Smooth muscle cell (in vitro differentiated cells): ENCODE measurements at regions not wholly inside any gene's neighbourhood (a gene's known extent, or its start where the extent isn't known, plus 50 kb on each side); places are given as distances from the start of the nearest gene placed in this dataset.

Source experiments
- DNase-seq: peaks from one replicate; lab custom pipeline; 2025; ENCODE audit not compliant: unreplicated experiment; lab: John Stamatoyannopoulos, UW
- H2AFZ ChIP-seq: fragments of 200-600 bp; sonication (generic); 2 replicates; pipeline ENCODE4 v1.6.0; 2016; ENCODE audit warnings: antibody characterized with exemption, low read depth, mild to moderate bottlenecking
- H3F3A ChIP-seq: fragments of 200-600 bp; sonication (generic); 2 replicates; pipeline ENCODE4 v1.6.0; 2017; ENCODE audit warnings: antibody characterized with exemption, low read depth
- H3K27ac ChIP-seq: fragments of 200-600 bp; sonication (generic); 2 replicates; pipeline ENCODE4 v1.5.1; 2016; ENCODE audit warnings: low read depth, mild to moderate bottlenecking
- H3K27me3 ChIP-seq: fragments of 200-600 bp; sonication (generic); 2 replicates; pipeline ENCODE4 v1.6.1; 2016; ENCODE audit warnings: low read depth, mild to moderate bottlenecking
- H3K36me3 ChIP-seq: fragments of 200-600 bp; sonication (generic); 2 replicates; pipeline ENCODE4 v1.5.1; 2016; ENCODE audit warnings: low read depth
- H3K4me1 ChIP-seq: fragments of 200-600 bp; sonication (generic); 2 replicates; pipeline ENCODE4 v1.5.1; 2016; ENCODE audit warnings: low read depth
- H3K4me2 ChIP-seq: fragments of 200-600 bp; sonication (generic); 2 replicates; pipeline ENCODE4 v1.6.0; 2016; ENCODE audit warnings: mild to moderate bottlenecking
- H3K4me3 ChIP-seq: fragments of 200-600 bp; sonication (generic); 2 replicates; pipeline ENCODE4 v1.5.1; 2016; ENCODE audit warnings: mild to moderate bottlenecking
- H3K79me2 ChIP-seq: fragments of 200-600 bp; sonication (generic); 2 replicates; pipeline ENCODE4 v1.6.0; 2016; ENCODE audit warnings: low read depth, mild to moderate bottlenecking
- H3K9ac ChIP-seq: fragments of 200-600 bp; sonication (generic); 2 replicates; pipeline ENCODE4 v1.6.0; 2016; ENCODE audit warnings: low read depth
- H3K9me3 ChIP-seq: fragments of 200-600 bp; sonication (generic); replicated peaks from 2 replicates; pipeline ENCODE4 v1.5.1; 2016; ENCODE audit warnings: low read depth
- H4K20me1 ChIP-seq: fragments of 200-600 bp; sonication (generic); 2 replicates; pipeline ENCODE4 v1.6.0; 2016; ENCODE audit warnings: low read depth
- WGBS: methylation state at CpG from one replicate; pipeline ENCODE4 v1.1.7; 2016; ENCODE audit warnings: low lambda C conversion rate; 5-methylcytosine and 5-hydroxymethylcytosine counted together
- TF ChIP-seq, protein P1 (sequence below): fragments of 200-600 bp; sonication (generic); IDR thresholded peaks from 2 replicates; pipeline ENCODE4 v1.5.1; 2017; ENCODE audit warnings: borderline replicate concordance, mild to moderate bottlenecking, antibody characterized with exemption; ENCODE audit not compliant: insufficient read depth, poor library complexity, severe bottlenecking

GRCh38 chr11:79579063-79579462 lies 138.2 kb upstream of the TENM4 start:
- Histone ChIP-seq H3K27me3 (peaks cover 4% of the 10 kb centered on the region), H2AFZ (no peak overlapping the region), H3K9me3 (no peaks in the 10 kb centered on the region), H3K4me3 (no peak overlapping the region), H3K4me2 (no peak overlapping the region), H3K79me2 (no peaks in the 10 kb centered on the region), H3F3A (no peaks in the 10 kb centered on the region), H3K36me3 (no peaks in the 10 kb centered on the region), H3K4me1 (peaks cover 6% of the 10 kb centered on the region), H4K20me1 (no peaks in the 10 kb centered on the region), H3K27ac (no peak overlapping the region), H3K9ac (no peak overlapping the region)
- TF ChIP-seq, protein P1, sequence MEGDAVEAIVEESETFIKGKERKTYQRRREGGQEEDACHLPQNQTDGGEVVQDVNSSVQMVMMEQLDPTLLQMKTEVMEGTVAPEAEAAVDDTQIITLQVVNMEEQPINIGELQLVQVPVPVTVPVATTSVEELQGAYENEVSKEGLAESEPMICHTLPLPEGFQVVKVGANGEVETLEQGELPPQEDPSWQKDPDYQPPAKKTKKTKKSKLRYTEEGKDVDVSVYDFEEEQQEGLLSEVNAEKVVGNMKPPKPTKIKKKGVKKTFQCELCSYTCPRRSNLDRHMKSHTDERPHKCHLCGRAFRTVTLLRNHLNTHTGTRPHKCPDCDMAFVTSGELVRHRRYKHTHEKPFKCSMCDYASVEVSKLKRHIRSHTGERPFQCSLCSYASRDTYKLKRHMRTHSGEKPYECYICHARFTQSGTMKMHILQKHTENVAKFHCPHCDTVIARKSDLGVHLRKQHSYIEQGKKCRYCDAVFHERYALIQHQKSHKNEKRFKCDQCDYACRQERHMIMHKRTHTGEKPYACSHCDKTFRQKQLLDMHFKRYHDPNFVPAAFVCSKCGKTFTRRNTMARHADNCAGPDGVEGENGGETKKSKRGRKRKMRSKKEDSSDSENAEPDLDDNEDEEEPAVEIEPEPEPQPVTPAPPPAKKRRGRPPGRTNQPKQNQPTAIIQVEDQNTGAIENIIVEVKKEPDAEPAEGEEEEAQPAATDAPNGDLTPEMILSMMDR = no peak
- WGBS = 72% methylated on average over 2 of the region's 2 CpGs
- no peak for DNase-seq

DNA sequence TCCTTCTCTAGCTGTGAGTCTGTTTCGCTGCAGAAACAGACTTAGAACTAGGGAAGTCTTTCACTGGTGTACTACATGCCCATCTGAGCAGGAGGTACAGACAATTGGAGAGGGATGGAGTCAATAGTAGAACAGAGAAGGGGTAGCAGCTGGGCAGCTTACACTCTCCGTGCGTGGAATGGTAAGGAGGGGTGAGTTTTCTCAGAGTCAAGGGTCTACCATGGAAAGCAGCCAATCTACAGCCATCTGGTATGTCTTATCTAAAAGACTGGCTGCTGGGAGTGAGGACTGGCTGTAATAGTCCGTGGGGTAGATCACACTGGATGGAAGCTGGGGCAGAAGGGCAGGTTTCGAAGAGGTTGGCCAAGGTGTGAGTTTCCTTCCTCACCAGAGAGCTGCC lies 137.3 kb upstream of the TENM4 start:
- H3K79me2 ChIP-seq = no peaks in the 10 kb centered on the region
- H3F3A ChIP-seq = no peaks in the 10 kb centered on the region

GRCh38 chr11:79575701-79576100 lies 134.9 kb upstream of the TENM4 start:
- H4K20me1 ChIP-seq = no peaks in the 10 kb centered on the region
- H3K27ac ChIP-seq = no peak overlapping the region
- peaks cover 8% of the 10 kb centered on the region for H3K27me3 ChIP-seq
- no peak overlapping the region for H3K9ac ChIP-seq
- H3K4me3 ChIP-seq = no peak overlapping the region
- H3K9me3 ChIP-seq = no peaks in the 10 kb centered on the region
- no peaks in the 10 kb centered on the region for H3K4me1 ChIP-seq
- DNase-seq = no peak
- no peak overlapping the region for H3K4me2 ChIP-seq
- 79% methylated on average over 1 of the region's 1 CpG for WGBS
- TF ChIP-seq, protein P1 = no peak
- H2AFZ ChIP-seq = no peak overlapping the region
- H3K36me3 ChIP-seq = no peaks in the 10 kb centered on the region
- H3K79me2 ChIP-seq = no peaks in the 10 kb centered on the region
- no peaks in the 10 kb centered on the region for H3F3A ChIP-seq

More for the DNA sequence above, 137.3 kb upstream of the TENM4 start:
- TF ChIP-seq, protein P1 = no peak
- Histone ChIP-seq H4K20me1 (no peaks in the 10 kb centered on the region), H2AFZ (no peak overlapping the region), H3K4me1 (peaks cover 6% of the 10 kb centered on the region), H3K27me3 (peaks cover 8% of the 10 kb centered on the region), H3K4me3 (no peak overlapping the region), H3K9ac (no peak overlapping the region), H3K36me3 (no peaks in the 10 kb centered on the region), H3K27ac (no peak overlapping the region), H3K4me2 (no peak overlapping the region), H3K9me3 (no peaks in the 10 kb centered on the region)
- DNase-seq = no peak
- WGBS = 59% methylated on average over 5 of the region's 5 CpGs

DNA sequence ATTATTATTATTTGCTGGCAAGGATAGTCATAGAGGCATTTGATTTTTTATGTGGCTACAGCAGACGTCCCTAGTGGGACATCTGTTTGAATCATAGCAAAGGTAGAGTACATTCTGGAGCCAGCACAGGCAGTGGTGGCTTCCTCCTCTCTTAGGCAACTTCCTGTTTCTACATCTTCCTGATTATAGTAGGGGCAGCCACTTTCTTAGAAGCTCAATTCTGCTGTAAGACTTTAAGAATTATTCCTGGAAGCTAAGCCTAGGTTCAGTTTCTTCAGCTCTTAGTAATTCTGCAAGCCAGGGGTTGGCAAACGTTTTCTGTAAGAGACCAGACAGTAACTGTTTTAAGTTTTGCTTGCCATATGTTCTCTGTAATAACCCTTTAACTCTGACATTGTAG lies 129.3 kb upstream of the TENM4 start:
- Histone ChIP-seq H3K9me3 (peaks cover 4% of the 10 kb centered on the region), H3K4me2 (no peak overlapping the region), H4K20me1 (no peaks in the 10 kb centered on the region), H3K79me2 (no peaks in the 10 kb centered on the region), H3K4me1 (no peaks in the 10 kb centered on the region), H3K36me3 (no peaks in the 10 kb centered on the region), H2AFZ (no peak overlapping the region), H3K27me3 (peaks cover 8% of the 10 kb centered on the region), H3K9ac (no peak overlapping the region), H3K27ac (no peak overlapping the region), H3F3A (no peaks in the 10 kb centered on the region), H3K4me3 (no peak overlapping the region)
- DNase-seq = no peak
- TF ChIP-seq, protein P1 = no peak
- 54% methylated on average over 2 of the region's 2 CpGs for WGBS
